ENCODE measurements at regions not wholly inside any gene's neighbourhood (a gene's known extent, or its start where the extent isn't known, plus 50 kb on each side); places are given as distances from the start of the nearest gene placed in this dataset.

GRCh38 chr4:18976884-18977283 lies 955.3 kb upstream of the LCORL start:
- no peak for TF ChIP-seq REST (IDR thresholded peaks at IDR 0.05; ENCODE audit: insufficient read depth in 1 of 2, low read depth in 2 of 2, low read length in 2 of 2)
- no peak for TF ChIP-seq POLR2AphosphoS5 (IDR thresholded peaks at IDR 0.05; ENCODE audit: low read depth, low read length)

All from PFSK-1 (cell line).